K562 (cell line): ENCODE measurements at regions not wholly inside any gene's neighbourhood (a gene's known extent, or its start where the extent isn't known, plus 50 kb on each side); places are given as distances from the start of the nearest gene placed in this dataset.

ENCODE experiments used
- CBX5 ChIP-seq: IDR thresholded peaks from 2 replicates; pipeline ENCODE4 v1.6.1; 2014; ENCODE audit warnings: low read depth, borderline replicate concordance
- CBX8 ChIP-seq: fragments of 200-600 bp; sonication (generic); IDR thresholded peaks from 2 replicates; pipeline ENCODE4 v1.6.1; 2012; ENCODE audit warnings: borderline replicate concordance, mixed run types, low read depth, mild to moderate bottlenecking, moderate library complexity, mixed read lengths, low read length, control low read depth, inconsistent platforms; ENCODE audit not compliant: poor library complexity, severe bottlenecking; ENCODE audit errors: extremely low read depth
- GATAD2A ChIP-seq: fragments of 450-650 bp; IDR thresholded peaks from 2 replicates; pipeline ENCODE4 v1.6.1; 2017
- KDM1A ChIP-seq, 2 experiments: fragments of 450-650 bp; IDR thresholded peaks; 2 replicates each; pipeline ENCODE4 v1.6.1; 2016; ENCODE audit warnings: mild to moderate bottlenecking in 2 of 2
- MAFG ChIP-seq: fragments of 450-650 bp; conservative IDR thresholded peaks from 2 replicates; pipeline ENCODE4 v1.6.1; 2016; ENCODE audit warnings: missing genetic modification characterization, missing compliant biosample characterization
- MAFK ChIP-seq: IDR thresholded peaks from 2 replicates; pipeline ENCODE4 v1.6.1; 2011; ENCODE audit warnings: low read length, improper control_type of control experiment
- MGA ChIP-seq: fragments of 450-650 bp; IDR thresholded peaks from 2 replicates; pipeline ENCODE4 v1.6.1; 2016; ENCODE audit warnings: mild to moderate bottlenecking, moderate library complexity
- NR4A1 ChIP-seq, 2 experiments: fragments of 250-450 bp in 1 of 2; fragments of 450-650 bp in 1 of 2; sonication (Bioruptor Pico) in 1 of 2; IDR thresholded peaks; 2 replicates each; pipeline versions ENCODE4 v1.4.0 to v1.6.1; 2016 to 2020; ENCODE audit warnings: mild to moderate bottlenecking in 2 of 2, missing compliant biosample characterization in 1 of 2, missing genetic modification characterization in 1 of 2, moderate library complexity in 1 of 2
- PHTF2 ChIP-seq: fragments of 250-450 bp; sonication (Bioruptor Pico); IDR thresholded peaks from 2 replicates; pipeline ENCODE4 v1.5.0; 2021; ENCODE audit warnings: mild to moderate bottlenecking
- PPARD ChIP-seq: fragments of 250-450 bp; sonication (Bioruptor Pico); IDR thresholded peaks from 2 replicates; pipeline ENCODE4 v1.8.0; 2022; ENCODE audit warnings: inconsistent platforms, mild to moderate bottlenecking, moderate library complexity
- PRMT5 ChIP-seq: sonication (generic); formaldehyde crosslinking; IDR thresholded peaks from 2 replicates; pipeline ENCODE4 v1.5.0; 2020; ENCODE audit warnings: missing genetic modification reagents
- SMARCB1 ChIP-seq: IDR thresholded peaks from 2 replicates; pipeline ENCODE4 v1.6.1; 2011; ENCODE audit warnings: improper control_type of control experiment, low read depth; ENCODE audit not compliant: insufficient read length
- TEAD1 ChIP-seq, 2 experiments: fragments of 450-650 bp in 1 of 2; sonication (generic) in 1 of 2; formaldehyde crosslinking; IDR thresholded peaks; 2 replicates each; pipeline versions ENCODE4 v1.4.0 to v1.8.0; 2020 to 2022; ENCODE audit warnings: mild to moderate bottlenecking in 2 of 2, missing genetic modification reagents in 1 of 2
- ZNF224 ChIP-seq: sonication (generic); formaldehyde crosslinking; IDR thresholded peaks from 2 replicates; pipeline ENCODE4 v1.8.0; 2022; ENCODE audit warnings: mild to moderate bottlenecking, missing genetic modification reagents
- ZNF398 ChIP-seq: fragments of 250-450 bp; sonication (Bioruptor Pico); IDR thresholded peaks from 2 replicates; pipeline ENCODE4 v1.8.0; 2021; ENCODE audit warnings: moderate library complexity, mild to moderate bottlenecking, inconsistent platforms

- no peak for TF ChIP-seq MGA
- no peak for TF ChIP-seq NR4A1 (CRISPR knock-in tag; IDR thresholded peaks at IDR 0.05)
- no peak for TF ChIP-seq NR4A1 (tag; IDR thresholded peaks at IDR 0.05)
- no peak for TF ChIP-seq PPARD (CRISPR knock-in tag)
- TF ChIP-seq GATAD2A = no peak
- no peak for TF ChIP-seq KDM1A (IDR thresholded peaks at IDR 0.05)
- no peak for TF ChIP-seq PHTF2 (CRISPR knock-in tag)
- no peak for TF ChIP-seq CBX5
- TF ChIP-seq ZNF224 (CRISPR knock-in tag) = no peak
- no peak for TF ChIP-seq TEAD1 (CRISPR knock-in tag; IDR thresholded peaks at IDR 0.05)
- no peak for TF ChIP-seq PRMT5
- TF ChIP-seq MAFK = peak; percentile 72
- TF ChIP-seq ZNF398 (CRISPR knock-in tag) = no peak
- peak; percentile 95 for TF ChIP-seq MAFG
- no peak for TF ChIP-seq SMARCB1
- TF ChIP-seq CBX8 = peak; percentile 78
Measured at GRCh38 chr6:25025248-25025918, 89.6 kb upstream of the RIPOR2 start (continued).
